Stimulated activated CD8-positive, alpha-beta memory T cell treated with anti-CD3 and anti-CD28 coated beads, Interleukin-7, amount 100 ng/mL, for 48 hours (primary cell): ENCODE measurements at regions not wholly inside any gene's neighbourhood (a gene's known extent, or its start where the extent isn't known, plus 50 kb on each side); places are given as distances from the start of the nearest gene placed in this dataset.

Experiments used
- DNase-seq, 2 donors: peaks; one replicate each; pipeline ENCODE4 v3.0.0-alpha.2; 2020; ENCODE audit warnings: low read depth in 1 of 2; ENCODE audit errors: extremely low read depth in 1 of 2

- no peak for DNase-seq
Measured at GRCh38 chr22:47484960-47485569, 722.6 kb downstream of the TBC1D22A start.

GRCh38 chr22:47476231-47476630, 713.8 kb downstream of the TBC1D22A start:
- DNase-seq: no peak

- DNase-seq: no peak
Measured at GRCh38 chr22:47474895-47475294, 712.4 kb downstream of the TBC1D22A start.

GRCh38 chr22:47474464-47474863, 712.0 kb downstream of the TBC1D22A start:
- DNase-seq: no peak

- no peak for DNase-seq
Measured at GRCh38 chr22:47472636-47473035, 710.2 kb downstream of the TBC1D22A start.

- DNase-seq: no peak
Measured at GRCh38 chr22:47471406-47471805, 709.0 kb downstream of the TBC1D22A start.

- no peak for DNase-seq
Measured at GRCh38 chr22:47465809-47466208, 703.4 kb downstream of the TBC1D22A start.

GRCh38 chr22:47465222-47465621, 702.8 kb downstream of the TBC1D22A start:
- DNase-seq: no peak

GRCh38 chr22:47463220-47463619, 700.8 kb downstream of the TBC1D22A start:
- no peak for DNase-seq

- DNase-seq: no peak
Measured at GRCh38 chr22:47460861-47461260, 698.4 kb downstream of the TBC1D22A start.

GRCh38 chr22:47460176-47460575, 697.7 kb downstream of the TBC1D22A start:
- DNase-seq: no peak

GRCh38 chr22:47458348-47458747, 695.9 kb downstream of the TBC1D22A start:
- DNase-seq: no peak

- DNase-seq: no peak
Measured at GRCh38 chr22:47457509-47458300, 695.3 kb downstream of the TBC1D22A start.

- no peak for DNase-seq
Measured at GRCh38 chr22:47457021-47457420, 694.6 kb downstream of the TBC1D22A start.

- no peak for DNase-seq
Measured at GRCh38 chr22:47456031-47456430, 693.6 kb downstream of the TBC1D22A start.

- DNase-seq: no peak
Measured at GRCh38 chr22:47453049-47453448, 690.6 kb downstream of the TBC1D22A start.

- DNase-seq: no peak
Measured at GRCh38 chr22:47452184-47452583, 689.7 kb downstream of the TBC1D22A start.

GRCh38 chr22:47450876-47451475, 688.5 kb downstream of the TBC1D22A start:
- no peak for DNase-seq

- no peak for DNase-seq
Measured at GRCh38 chr22:47449508-47450270, 687.2 kb downstream of the TBC1D22A start.

GRCh38 chr22:47448231-47449223, 686.1 kb downstream of the TBC1D22A start:
- no peak for DNase-seq
